Spleen (tissue), 11 donors: ENCODE measurements at regions not wholly inside any gene's neighbourhood (a gene's known extent, or its start where the extent isn't known, plus 50 kb on each side); places are given as distances from the start of the nearest gene placed in this dataset.

ENCODE experiments used
- DNase-seq: peaks from one replicate; pipeline ENCODE4 v3.0.0-alpha.2; 2020
- H3K27ac ChIP-seq, 8 donors: fragments of 200-600 bp; sonication (generic) in 7 of 8; 1 replicate in 4 of 8; 2 replicates in 4 of 8; pipeline versions ENCODE4 v1.5.0 to v1.8.0; 2016 to 2021; ENCODE audit warnings: inconsistent platforms in 4 of 8, mild to moderate bottlenecking in 4 of 8, moderate library complexity in 1 of 8
- H3K27me3 ChIP-seq, 7 donors: fragments of 200-600 bp; sonication (generic) in 6 of 7; replicated peaks in 1 of 7; 1 replicate in 4 of 7; 2 replicates in 3 of 7; pipeline versions ENCODE4 v1.5.0 to v1.8.0; 2016 to 2021; ENCODE audit warnings: inconsistent platforms in 3 of 7, mild to moderate bottlenecking in 1 of 7
- H3K36me3 ChIP-seq, 6 donors: fragments of 200-600 bp; sonication (generic) in 5 of 6; 1 replicate in 4 of 6; 2 replicates in 2 of 6; pipeline versions ENCODE4 v1.5.0 to v1.8.0; 2016 to 2021; ENCODE audit warnings: inconsistent platforms in 2 of 6
- H3K4me1 ChIP-seq, 6 donors: fragments of 200-600 bp; sonication (generic) in 5 of 6; 1 replicate in 3 of 6; 2 replicates in 3 of 6; pipeline versions ENCODE4 v1.5.0 to v1.8.0; 2016 to 2021; ENCODE audit warnings: inconsistent platforms in 3 of 6
- H3K4me3 ChIP-seq, 8 donors: fragments of 200-600 bp; sonication (generic) in 7 of 8; 1 replicate in 4 of 8; 2 replicates in 4 of 8; pipeline versions ENCODE4 v1.5.0 to v1.8.0; 2016 to 2021; ENCODE audit warnings: inconsistent platforms in 4 of 8, mild to moderate bottlenecking in 4 of 8, moderate library complexity in 2 of 8
- H3K9me3 ChIP-seq, 8 donors: fragments of 200-600 bp; sonication (generic) in 7 of 8; 1 replicate in 4 of 8; 2 replicates in 4 of 8; pipeline versions ENCODE4 v1.5.0 to v1.8.0; 2016 to 2021; ENCODE audit warnings: inconsistent platforms in 4 of 8
- CTCF ChIP-seq, 11 experiments: fragments of 200-600 bp in 7 of 11; fragments of 450-650 bp in 4 of 11; sonication (generic) in 4 of 11; IDR thresholded peaks in 8 of 11; conservative IDR thresholded peaks in 3 of 11; 1 replicate in 7 of 11; 2 replicates in 4 of 11; pipeline versions ENCODE4 v1.4.0 to v1.8.0; 2016 to 2021; ENCODE audit warnings: antibody characterized with exemption in 11 of 11, inconsistent platforms in 4 of 11, mild to moderate bottlenecking in 1 of 11
- POLR2A ChIP-seq, 3 donors: fragments of 450-650 bp; IDR thresholded peaks; one replicate each; pipeline ENCODE4 v1.5.1; 2017; ENCODE audit warnings: antibody characterized with exemption in 3 of 3, mild to moderate bottlenecking in 1 of 3
- POLR2AphosphoS5 ChIP-seq, 3 donors: sonication (generic); formaldehyde crosslinking; IDR thresholded peaks; one replicate each; pipeline ENCODE4 v1.5.1; 2017; ENCODE audit warnings: antibody characterized with exemption in 3 of 3
- WGBS, 5 donors: extraction: QIAGEN DNeasy Blood & Tissue Kit in 3 of 5; methylation state at CpG; one replicate each; pipeline versions ENCODE4 v1.1.5 to v1.1.7; 2013 to 2018; 5-methylcytosine and 5-hydroxymethylcytosine counted together
- intact Hi-C: fragments of 100-400 bp; cut with DNase I; formaldehyde crosslinking; loops from one replicate; pipeline ENCODE4 v1.15.0; 2023; ENCODE audit warnings: low total_unique reads
- donor health status: healthy with polysubstance abuse.
- donor health status: DM: no; HTN: no; CAD: no; lungs with moderate emphysema.
- donor health status: DM: no; HTN: no; CAD: no.
- donor health status: Bipolar disorder and iron deficiency.
- donor health status: healthy.
- donor health status: DM: no; HTN: no; CAD: no.
- donor health status: DM: yes; HTN: yes; CAD: no.

GRCh38 chr4:23061431-23061830 is 368.7 kb downstream of the GBA3 start:
- Histone ChIP-seq H3K36me3 (no peaks in the 10 kb centered on the region), H3K9me3 (no peaks in the 10 kb centered on the region), H3K4me3 (no peak overlapping the region), H3K4me1 (no peaks in the 10 kb centered on the region), H3K27me3 (no peaks in the 10 kb centered on the region), H3K27ac (no peak overlapping the region)
- WGBS, 5 donors = 72 to 84% (median 76%) methylated on average over 3 of the region's 3 CpGs
- intact Hi-C loops = no loop called here
- TF ChIP-seq POLR2A (IDR thresholded peaks at IDR 0.05) (no peak), POLR2AphosphoS5 (IDR thresholded peaks at IDR 0.05) (no peak), CTCF (IDR thresholded peaks at IDR 0.05 in 8 of 11, conservative IDR thresholded peaks at IDR 0.05 in 3 of 11) (no peak)
- no peak for DNase-seq

GRCh38 chr4:23060776-23061175 is 368.0 kb downstream of the GBA3 start:
- no peak for DNase-seq
- intact Hi-C loops = no loop called here
- Histone ChIP-seq H3K27me3 (no peaks in the 10 kb centered on the region), H3K4me1 (no peaks in the 10 kb centered on the region), H3K36me3 (no peaks in the 10 kb centered on the region), H3K9me3 (no peaks in the 10 kb centered on the region), H3K27ac (no peak overlapping the region), H3K4me3 (no peak overlapping the region)
- no peak for TF ChIP-seq POLR2A (IDR thresholded peaks at IDR 0.05)
- no peak for TF ChIP-seq POLR2AphosphoS5 (IDR thresholded peaks at IDR 0.05)
- TF ChIP-seq CTCF (IDR thresholded peaks at IDR 0.05 in 8 of 11, conservative IDR thresholded peaks at IDR 0.05 in 3 of 11) = no peak
- 79 to 95% (median 86%) methylated on average over 1 of the region's 1 CpG for WGBS, 5 donors

GRCh38 chr4:23058165-23058776 is 365.5 kb downstream of the GBA3 start:
- no peak for DNase-seq
- H3K4me1 ChIP-seq = no peaks in the 10 kb centered on the region
- no peaks in the 10 kb centered on the region for H3K36me3 ChIP-seq
- no peak overlapping the region for H3K4me3 ChIP-seq
- no peaks in the 10 kb centered on the region for H3K27me3 ChIP-seq
- intact Hi-C loops = no loop called here
- H3K9me3 ChIP-seq = no peaks in the 10 kb centered on the region
- TF ChIP-seq POLR2AphosphoS5 (IDR thresholded peaks at IDR 0.05) (no peak), CTCF (IDR thresholded peaks at IDR 0.05 in 8 of 11, conservative IDR thresholded peaks at IDR 0.05 in 3 of 11) (no peak), POLR2A (IDR thresholded peaks at IDR 0.05) (no peak)
- no peak overlapping the region for H3K27ac ChIP-seq

GRCh38 chr4:23041501-23041900 is 348.8 kb downstream of the GBA3 start:
- intact Hi-C loops = no loop called here
- H3K27ac ChIP-seq = no peak overlapping the region
- no peak overlapping the region for H3K4me3 ChIP-seq
- H3K9me3 ChIP-seq = peaks cover 0 to 3% (median 0%) of the 10 kb centered on the region in 8 donors
- TF ChIP-seq CTCF (IDR thresholded peaks at IDR 0.05 in 8 of 11, conservative IDR thresholded peaks at IDR 0.05 in 3 of 11) (no peak), POLR2AphosphoS5 (IDR thresholded peaks at IDR 0.05) (no peak), POLR2A (IDR thresholded peaks at IDR 0.05) (no peak)
- no peak for DNase-seq
- H3K27me3 ChIP-seq = no peaks in the 10 kb centered on the region
- no peaks in the 10 kb centered on the region for H3K4me1 ChIP-seq
- H3K36me3 ChIP-seq = no peaks in the 10 kb centered on the region
